ENCODE measurements at regions not wholly inside any gene's neighbourhood (a gene's known extent, or its start where the extent isn't known, plus 50 kb on each side); places are given as distances from the start of the nearest gene placed in this dataset.
"Not testable (repeated sequence)": the region's sequence is repeated elsewhere in the genome, so short reads cannot be mapped to it uniquely, and the experiment has no call there.

DNA sequence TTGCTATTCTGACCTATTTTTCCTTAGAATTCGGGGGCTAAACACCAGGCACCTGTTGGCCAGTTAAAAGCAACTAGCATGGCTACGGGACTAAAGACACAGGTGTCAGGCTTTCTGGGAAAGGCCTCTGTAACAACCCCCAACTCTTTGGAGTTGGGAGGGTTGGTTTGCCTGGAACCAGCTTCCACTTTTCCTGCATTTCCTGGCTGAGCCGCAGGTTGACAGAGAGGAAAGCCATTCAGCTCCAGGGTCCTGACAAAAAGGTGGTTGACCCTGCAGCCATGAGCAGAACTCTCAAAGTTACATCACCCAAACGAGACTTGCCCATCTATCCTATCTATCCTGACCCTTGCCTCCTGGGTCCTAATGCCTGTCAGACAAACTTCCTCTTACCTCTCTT is 375.4 kb upstream of the SFSWAP start:
- H3K36me3 ChIP-seq: no peaks in the 10 kb centered on the region
- ATAC-seq (no peak), DNase-seq (no peak)
- intact Hi-C loops (cut with DNase I): no loop called here
- H3K4me1 ChIP-seq: no peaks in the 10 kb centered on the region
- TF ChIP-seq POLR2A (IDR thresholded peaks at IDR 0.05): no peak
- TF ChIP-seq CTCF (IDR thresholded peaks at IDR 0.05): no peak
- H3K9me3 ChIP-seq: peaks cover 0 to 13% (median 0%) of the 10 kb centered on the region in 12 donors
- H3K27ac ChIP-seq: no peak overlapping the region
- H3K4me3 ChIP-seq: no peak overlapping the region
- 48 to 59% (median 58%) methylated on average over 4 of the region's 4 CpGs for WGBS, 4 donors
- no peaks in the 10 kb centered on the region for H3K27me3 ChIP-seq

- intact Hi-C loops (cut with DNase I); H3K4me3 ChIP-seq; DNase-seq; ATAC-seq; H3K36me3 ChIP-seq; H3K27ac ChIP-seq; H3K4me1 ChIP-seq; H3K27me3 ChIP-seq: not testable (repeated sequence)
- 56 to 70% (median 57%) methylated on average over 3 of the region's 3 CpGs for WGBS, 4 donors
- H3K9me3 ChIP-seq: peaks cover 0 to 13% (median 0%) of the 10 kb centered on the region in 12 donors
Measured at GRCh38 chr12:131337861-131338260, 373.0 kb upstream of the SFSWAP start.

GRCh38 chr12:131340616-131341210 is 370.2 kb upstream of the SFSWAP start:
- 69 to 76% (median 75%) methylated on average over 9 to 13 of the region's 13 CpGs for WGBS, 4 donors
- H3K27ac ChIP-seq: no peak overlapping the region
- ATAC-seq: no peak
- no peak for TF ChIP-seq POLR2A (IDR thresholded peaks at IDR 0.05)
- TF ChIP-seq CTCF (IDR thresholded peaks at IDR 0.05): no peak
- no peak overlapping the region for H3K4me3 ChIP-seq
- H3K9me3 ChIP-seq: peaks cover 0 to 3% (median 0%) of the 10 kb centered on the region in 12 donors
- no peaks in the 10 kb centered on the region for H3K36me3 ChIP-seq
- no peak for DNase-seq
- H3K27me3 ChIP-seq: peaks cover 0 to 2% (median 0%) of the 10 kb centered on the region in 9 donors
- no peaks in the 10 kb centered on the region for H3K4me1 ChIP-seq
- intact Hi-C loops (cut with DNase I): loop anchor here in 2 of 10 donors (5.0 kb wide), 1 partner anchor 282 kb away; no protein-coding TSS in a partner anchor

DNA sequence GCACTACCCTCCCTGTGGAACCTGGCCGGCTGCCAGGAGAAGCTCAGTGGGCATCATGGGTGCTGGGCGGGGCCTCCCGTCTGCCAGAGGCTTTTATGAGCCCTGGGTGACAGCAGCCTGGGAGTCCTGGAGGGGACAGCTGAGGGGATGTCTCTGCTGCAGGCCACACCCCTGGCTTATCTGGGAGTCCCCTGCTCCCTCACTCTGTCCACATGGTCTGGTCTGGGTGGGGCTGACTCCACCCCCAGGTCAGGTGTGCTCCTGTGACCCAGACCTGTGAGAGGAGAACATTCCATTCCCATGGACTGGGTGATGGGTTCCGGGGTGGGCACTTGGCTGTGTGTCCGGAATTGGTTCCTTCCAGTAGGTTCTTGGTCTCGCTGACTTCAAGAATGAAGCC is 369.3 kb upstream of the SFSWAP start:
- ATAC-seq: peak in 1 of 4 donors; percentile 15
- intact Hi-C loops (cut with DNase I): loop anchor here in 2 of 10 donors (5.0 kb wide), 1 partner anchor 281 kb away; no protein-coding TSS in a partner anchor
- not testable (repeated sequence) for H3K4me1 ChIP-seq, H3K36me3 ChIP-seq, H3K9me3 ChIP-seq, H3K4me3 ChIP-seq, DNase-seq, H3K27me3 ChIP-seq, H3K27ac ChIP-seq
- WGBS, 4 donors: 52 to 100% (median 66%) methylated on average over 1 to 6 of the region's 6 CpGs

DNA sequence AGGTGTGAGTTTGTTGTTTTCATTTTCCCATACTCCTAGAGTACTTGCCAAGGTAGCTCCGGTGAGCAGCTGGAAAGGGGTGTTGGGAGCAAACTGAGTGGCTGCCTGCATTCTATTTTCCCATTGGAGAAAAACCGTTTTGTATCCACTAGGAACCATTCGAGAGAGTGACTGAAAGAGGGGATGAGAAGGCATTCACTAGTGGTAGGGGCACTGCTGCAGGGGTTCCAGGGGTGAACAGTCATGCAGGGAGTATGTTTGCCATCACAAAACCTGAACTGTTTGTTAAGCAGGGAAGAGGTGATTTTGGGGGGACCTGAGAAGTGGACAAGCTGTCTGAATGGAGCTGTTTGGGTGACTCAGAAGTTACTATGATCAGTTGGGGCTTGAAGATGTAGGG is 367.5 kb upstream of the SFSWAP start:
- H3K27me3 ChIP-seq: peaks cover 0 to 18% (median 0%) of the 10 kb centered on the region in 9 donors
- not testable (repeated sequence) for DNase-seq, H3K4me3 ChIP-seq, H3K9me3 ChIP-seq, ATAC-seq, H3K4me1 ChIP-seq, H3K27ac ChIP-seq, H3K36me3 ChIP-seq
- intact Hi-C loops (cut with DNase I): loop anchor here in 2 of 10 donors (5.0 kb wide), 1 partner anchor 279 kb away; no protein-coding TSS in a partner anchor
- WGBS, 4 donors: 74 to 85% (median 79%) methylated on average over 3 of the region's 3 CpGs

- peak in 1 of 4 donors; percentile 33 for ATAC-seq
Measured at GRCh38 chr12:131344715-131345520, 366.0 kb upstream of the SFSWAP start.

More at GRCh38 chr12:131344715-131345520, 366.0 kb upstream of the SFSWAP start:
- H3K4me3 ChIP-seq, H3K4me1 ChIP-seq, H3K9me3 ChIP-seq, H3K36me3 ChIP-seq, H3K27ac ChIP-seq, DNase-seq: not testable (repeated sequence)
- H3K27me3 ChIP-seq: peaks cover 0 to 29% (median 0%) of the 10 kb centered on the region in 9 donors
- WGBS, 4 donors: 63 to 71% (median 67%) methylated on average over 14 to 22 of the region's 22 CpGs
- intact Hi-C loops (cut with DNase I): loop anchor here in 3 of 10 donors (2.0 to 5.0 kb wide), 2 partner anchors 102 to 277 kb away; no protein-coding TSS in a partner anchor
